GM12878 (cell line): ENCODE measurements at regions not wholly inside any gene's neighbourhood (a gene's known extent, or its start where the extent isn't known, plus 50 kb on each side); places are given as distances from the start of the nearest gene placed in this dataset.

Source experiments
- ATF2 ChIP-seq: IDR thresholded peaks from 2 replicates; pipeline ENCODE4 v1.6.1; 2012; ENCODE audit warnings: low read length, inconsistent platforms
- NR2F1 ChIP-seq: fragments of 450-650 bp; conservative IDR thresholded peaks from 2 replicates; pipeline ENCODE4 v1.6.1; 2017; ENCODE audit warnings: mild to moderate bottlenecking
- STAT3 ChIP-seq: IDR thresholded peaks from 2 replicates; pipeline ENCODE4 v1.6.1; 2011; ENCODE audit warnings: low read depth, low read length, improper control_type of control experiment

GRCh38 chr10:63865210-63865609 lies 344.0 kb downstream of the REEP3 start:
- no peak for TF ChIP-seq ATF2
- no peak for TF ChIP-seq NR2F1
- no peak for TF ChIP-seq STAT3
